H1 (cell line): ENCODE measurements at regions not wholly inside any gene's neighbourhood (a gene's known extent, or its start where the extent isn't known, plus 50 kb on each side); places are given as distances from the start of the nearest gene placed in this dataset.

Experiments
- CTCF ChIA-PET: fragments of 300-600 bp; sonication (Branson Sonifier 250); formaldehyde crosslinking; loops from one replicate; lab custom pipeline; 2021; ENCODE audit not compliant: partially characterized antibody; lab: Charles Lee
- POLR2A ChIA-PET: fragments of 300-600 bp; sonication (Branson Sonifier 250); formaldehyde crosslinking; loops from one replicate; lab custom pipeline; 2021; ENCODE audit warnings: inconsistent platforms; ENCODE audit not compliant: partially characterized antibody; lab: Charles Lee
- DNase-seq, 2 experiments: peaks; one replicate each; pipeline versions ENCODE4 v3.0.0 to v3.0.0-alpha.2; 2010 to 2022; ENCODE audit warnings: low spot score in 2 of 2, low read depth in 1 of 2, mixed read lengths in 1 of 2
- FAIRE-seq: peaks from 2 replicates; lab custom pipeline; 2011; peaks lifted over from hg19 to GRCh38; lab: Jason Lieb, UNC
- H2AFZ ChIP-seq: 2 replicates; pipeline ENCODE4 v1.8.1; 2012; ENCODE audit warnings: low read length, inconsistent platforms
- H2AK5ac ChIP-seq: 2 replicates; pipeline ENCODE4 v1.6.1; 2013; ENCODE audit warnings: low read depth, low read length
- H2BK120ac ChIP-seq: replicated peaks from 2 replicates; pipeline ENCODE3; 2013; ENCODE audit warnings: low read depth, low read length, inconsistent platforms
- H2BK12ac ChIP-seq: 2 replicates; pipeline ENCODE4 v1.6.1; 2013; ENCODE audit warnings: low read depth, low read length
- H2BK15ac ChIP-seq: 2 replicates; pipeline ENCODE4 v1.6.1; 2013; ENCODE audit warnings: low read length
- H2BK20ac ChIP-seq: 2 replicates; pipeline ENCODE4 v1.6.1; 2013; ENCODE audit warnings: low read length
- H2BK5ac ChIP-seq: 2 replicates; pipeline ENCODE4 v1.6.1; 2013; ENCODE audit warnings: low read depth, low read length
- H3K14ac ChIP-seq: 2 replicates; pipeline ENCODE4 v1.6.1; 2013; ENCODE audit warnings: inconsistent platforms; ENCODE audit not compliant: insufficient read length
- H3K18ac ChIP-seq: 2 replicates; pipeline ENCODE4 v1.6.1; 2013; ENCODE audit warnings: low read length; ENCODE audit errors: extremely low read depth
- H3K23ac ChIP-seq: 2 replicates; pipeline ENCODE4 v1.6.1; 2013; ENCODE audit warnings: inconsistent platforms; ENCODE audit not compliant: insufficient read length
- H3K23me2 ChIP-seq: 2 replicates; pipeline ENCODE4 v1.6.1; 2013; ENCODE audit warnings: low read depth, low read length
- H3K27ac ChIP-seq: 2 replicates; pipeline ENCODE4 v1.6.1; 2011; ENCODE audit warnings: low read depth, low read length, inconsistent platforms
- H3K27me3 ChIP-seq, 4 experiments: replicated peaks in 1 of 4; 1 replicate in 1 of 4; 2 replicates in 3 of 4; pipeline versions ENCODE4 v1.6.1 to v1.8.1; 2011 to 2013; ENCODE audit warnings: low read length in 3 of 4, mild to moderate bottlenecking in 3 of 4, inconsistent platforms in 2 of 4, mixed read lengths in 2 of 4, moderate library complexity in 1 of 4; ENCODE audit not compliant: control insufficient read depth in 3 of 4, insufficient read depth in 3 of 4; ENCODE audit errors: extremely low read depth in 1 of 4
- H3K36me3 ChIP-seq, 4 experiments: 2 replicates each; pipeline versions ENCODE4 v1.6.1 to v1.8.1; 2011 to 2013; ENCODE audit warnings: mild to moderate bottlenecking in 4 of 4, low read length in 3 of 4, moderate library complexity in 2 of 4, control low read depth in 1 of 4, inconsistent platforms in 1 of 4; ENCODE audit not compliant: insufficient read depth in 4 of 4, control insufficient read depth in 2 of 4
- H3K4ac ChIP-seq: replicated peaks from 2 replicates; pipeline ENCODE3; 2013; ENCODE audit warnings: low read length, low read depth, mixed read lengths, inconsistent platforms; ENCODE audit not compliant: insufficient read length
- H3K4me1 ChIP-seq, 4 experiments: replicated peaks in 1 of 4; 1 replicate in 1 of 4; 2 replicates in 3 of 4; pipeline versions ENCODE4 v1.6.1 to v1.8.1; 2011 to 2013; ENCODE audit warnings: low read length in 3 of 4, inconsistent platforms in 2 of 4, mixed read lengths in 1 of 4; ENCODE audit not compliant: insufficient read depth in 4 of 4, control insufficient read depth in 3 of 4
- H3K4me2 ChIP-seq, 2 experiments: 2 replicates each; pipeline versions ENCODE4 v1.6.1 to v1.8.1; 2011 to 2013; ENCODE audit warnings: low read depth in 2 of 2, low read length in 2 of 2, control low read depth in 1 of 2, inconsistent platforms in 1 of 2, mild to moderate bottlenecking in 1 of 2; ENCODE audit not compliant: insufficient read depth in 1 of 2
- H3K4me3 ChIP-seq, 4 experiments: fragments of 200-600, 300-600 bp in 1 of 4; sonication (generic), shearing (Covaris generic), sonication (Bioruptor Twin) in 1 of 4; 2 replicates each; pipeline versions ENCODE4 v1.5.1 to v1.8.1; 2011 to 2016; ENCODE audit warnings: low read length in 4 of 4, low read depth in 3 of 4, control low read depth in 2 of 4, inconsistent platforms in 2 of 4, mild to moderate bottlenecking in 2 of 4, mixed read lengths in 1 of 4, moderate library complexity in 1 of 4; ENCODE audit not compliant: insufficient read depth in 2 of 4; ENCODE audit errors: extremely low read depth in 1 of 4
- H3K56ac ChIP-seq: replicated peaks from 2 replicates; pipeline ENCODE3; 2013; ENCODE audit warnings: low read depth, mild to moderate bottlenecking, mixed read lengths, low read length, inconsistent platforms; ENCODE audit not compliant: insufficient read length
- H3K79me1 ChIP-seq: 2 replicates; pipeline ENCODE4 v1.6.1; 2013; ENCODE audit warnings: low read depth, low read length, control low read depth
- H3K79me2 ChIP-seq, 2 experiments: 2 replicates each; pipeline versions ENCODE4 v1.6.1 to v1.8.1; 2012 to 2013; ENCODE audit warnings: low read length in 2 of 2, mild to moderate bottlenecking in 2 of 2, inconsistent platforms in 1 of 2; ENCODE audit not compliant: insufficient read depth in 2 of 2, control insufficient read depth in 1 of 2
- H3K9ac ChIP-seq, 4 experiments: replicated peaks in 1 of 4; 1 replicate in 1 of 4; 2 replicates in 3 of 4; pipeline versions ENCODE4 v1.6.1 to v1.8.1; 2011 to 2013; ENCODE audit warnings: low read depth in 3 of 4, low read length in 3 of 4, control low read depth in 2 of 4, mild to moderate bottlenecking in 2 of 4, moderate library complexity in 2 of 4, inconsistent platforms in 1 of 4; ENCODE audit errors: extremely low read depth in 1 of 4
- H3K9me3 ChIP-seq, 2 experiments: 2 replicates each; pipeline versions ENCODE4 v1.6.1 to v1.8.1; 2012 to 2013; ENCODE audit warnings: mild to moderate bottlenecking in 2 of 2, moderate library complexity in 2 of 2, control low read depth in 1 of 2, inconsistent platforms in 1 of 2, low read depth in 1 of 2, low read length in 1 of 2, mixed read lengths in 1 of 2; ENCODE audit not compliant: insufficient read depth in 2 of 2
- H4K20me1 ChIP-seq, 2 experiments: replicated peaks in 1 of 2; 2 replicates each; pipeline versions ENCODE3 to v1.8.1; 2011 to 2013; ENCODE audit warnings: inconsistent platforms in 2 of 2, low read length in 2 of 2, mild to moderate bottlenecking in 1 of 2; ENCODE audit not compliant: insufficient read depth in 2 of 2, control insufficient read depth in 1 of 2
- H4K5ac ChIP-seq: 2 replicates; pipeline ENCODE4 v1.6.1; 2013; ENCODE audit warnings: low read length, low read depth, mixed read lengths, inconsistent platforms; ENCODE audit not compliant: insufficient read length
- H4K8ac ChIP-seq: 2 replicates; pipeline ENCODE4 v1.8.0; 2013; ENCODE audit warnings: mild to moderate bottlenecking, moderate library complexity, low read length, inconsistent platforms; ENCODE audit not compliant: insufficient read depth; ENCODE audit errors: extremely low read depth
- H4K91ac ChIP-seq: replicated peaks from 2 replicates; pipeline ENCODE3; 2013; ENCODE audit warnings: low read length, mixed read lengths, inconsistent platforms; ENCODE audit not compliant: insufficient read length
- CHD2 ChIP-seq: IDR thresholded peaks from 2 replicates; pipeline ENCODE4 v1.6.1; 2012; ENCODE audit warnings: low read length, improper control_type of control experiment
- KDM5A ChIP-seq: fragments of 200-600 bp; IDR thresholded peaks from 2 replicates; pipeline ENCODE4 v1.7.1; 2012; ENCODE audit warnings: mild to moderate bottlenecking, low read length, inconsistent platforms, mixed read lengths
- NRF1 ChIP-seq: IDR thresholded peaks from 2 replicates; pipeline ENCODE4 v1.6.1; 2011; ENCODE audit warnings: mild to moderate bottlenecking, low read depth, low read length, improper control_type of control experiment
- POLR2A ChIP-seq, 2 experiments: IDR thresholded peaks; 1 replicate in 1 of 2; 2 replicates in 1 of 2; pipeline ENCODE4 v1.6.1; 2011; ENCODE audit warnings: low read depth in 2 of 2, low read length in 2 of 2, mild to moderate bottlenecking in 2 of 2; ENCODE audit errors: control extremely low read depth in 1 of 2
- SIN3A ChIP-seq, 2 experiments: IDR thresholded peaks in 1 of 2; conservative IDR thresholded peaks in 1 of 2; 2 replicates each; pipeline ENCODE4 v1.6.1; 2011 to 2012; ENCODE audit warnings: low read length in 2 of 2, improper control_type of control experiment in 1 of 2, low read depth in 1 of 2, mild to moderate bottlenecking in 1 of 2
- YY1 ChIP-seq: IDR thresholded peaks from 2 replicates; pipeline ENCODE4 v1.6.1; 2011; ENCODE audit warnings: low read depth, mild to moderate bottlenecking, low read length
- ZNF274 ChIP-seq: IDR thresholded peaks from 2 replicates; pipeline ENCODE4 v1.7.0; 2012; ENCODE audit warnings: low read length, borderline replicate concordance; ENCODE audit errors: extremely low read depth
- WGBS, 2 experiments: shearing (Covaris generic) in 1 of 2; methylation state at CpG; one replicate each; pipeline versions ENCODE4 v1.1.6 to v1.1.7; 2013 to 2015; ENCODE audit warnings: low lambda C conversion rate in 2 of 2, mixed read lengths in 2 of 2, inconsistent platforms in 1 of 2, low coverage in 1 of 2, missing lambda C conversion rate in 1 of 2; ENCODE audit not compliant: insufficient replicate concordance in 2 of 2, insufficient coverage in 1 of 2, insufficient read length in 1 of 2; ENCODE audit errors: extremely low coverage in 1 of 2, missing lambda C conversion rate in 1 of 2; 5-methylcytosine and 5-hydroxymethylcytosine counted together

GRCh38 chr10:128483216-128483615, 357.0 kb upstream of the MKI67 start:
- no peaks in the 10 kb centered on the region for H3K79me2 ChIP-seq
- no peak overlapping the region for H3K14ac ChIP-seq
- no peaks in the 10 kb centered on the region for H3K27me3 ChIP-seq
- H3K4ac ChIP-seq: no peak overlapping the region
- H3K23me2 ChIP-seq: no peaks in the 10 kb centered on the region
- no peak for FAIRE-seq
- H3K9ac ChIP-seq: no peak overlapping the region
- H2AK5ac ChIP-seq: no peak overlapping the region
- H4K8ac ChIP-seq: no peak overlapping the region
- no peak overlapping the region for H2BK12ac ChIP-seq
- H4K5ac ChIP-seq: no peak overlapping the region
- no peak overlapping the region for H3K18ac ChIP-seq
- no peaks in the 10 kb centered on the region for H3K79me1 ChIP-seq
- H3K23ac ChIP-seq: no peak overlapping the region
- H3K4me2 ChIP-seq: no peak overlapping the region
- no peak overlapping the region for H3K4me3 ChIP-seq
- ChIA-PET POLR2A (no interaction called here), CTCF (interaction anchor here (1.3 kb wide), 1 partner anchor 495 kb away, joined by 3 read pairs; no protein-coding TSS in a partner anchor)
- WGBS, 2 experiments: 95% methylated on average over 16 of the region's 16 CpGs; no CpG with 5 or more reads in 1 of the 2 experiments
- peaks cover 0 to 3% of the 10 kb centered on the region in 2 experiments; a peak in 1 of 4 replicates for H3K9me3 ChIP-seq
- H3K4me1 ChIP-seq: 0 out of 7 replicates have a peak, but pooled peaks cover 0 to 3% (median 0%) of the 10 kb centered on the region in 4 experiments
- H2BK5ac ChIP-seq: no peak overlapping the region
- no peak overlapping the region for H3K27ac ChIP-seq
- H2AFZ ChIP-seq: no peak overlapping the region
- H4K91ac ChIP-seq: no peak overlapping the region
- no peak for DNase-seq
- H2BK15ac ChIP-seq: no peak overlapping the region
- no peaks in the 10 kb centered on the region for H4K20me1 ChIP-seq
- H2BK20ac ChIP-seq: no peak overlapping the region
- H3K56ac ChIP-seq: no peak overlapping the region
- H3K36me3 ChIP-seq: no peaks in the 10 kb centered on the region
- TF ChIP-seq POLR2A (IDR thresholded peaks at IDR 0.05; ENCODE audit: control extremely low read depth in 1 of 2, low read depth in 2 of 2, low read length in 2 of 2) (no peak), YY1 (no peak), NRF1 (no peak), SIN3A (conservative IDR thresholded peaks at IDR 0.05 in 1 of 2, IDR thresholded peaks at IDR 0.05 in 1 of 2; ENCODE audit: low read depth in 1 of 2, low read length in 2 of 2) (no peak), KDM5A (no peak), CHD2 (no peak), ZNF274 (no peak)
- H2BK120ac ChIP-seq: no peak overlapping the region
